OCI-LY7 (cell line): ENCODE measurements at regions not wholly inside any gene's neighbourhood (a gene's known extent, or its start where the extent isn't known, plus 50 kb on each side); places are given as distances from the start of the nearest gene placed in this dataset.
A peak's percentile ranks its signal among the peaks of the same experiment; 100 is the strongest.

ENCODE experiments used
- BruUV-seq: library from RNA; stranded (reverse); fragments of 400-500 nt; replicated peaks from 2 replicates; lab custom pipeline; 2021; lab: Mats Ljungman, UMichigan
- CTCF ChIA-PET: fragments of 300-600 bp; sonication (Branson Sonifier 250); formaldehyde crosslinking; loops from one replicate; lab custom pipeline; 2022; ENCODE audit warnings: antibody characterized with exemption; ENCODE audit not compliant: unreplicated experiment; lab: Charles Lee
- POLR2A ChIA-PET: fragments of 300-600 bp; sonication (Branson Sonifier 250); formaldehyde crosslinking; loops from one replicate; lab custom pipeline; 2022; ENCODE audit warnings: antibody characterized with exemption; lab: Charles Lee
- DNase-seq: peaks from one replicate; pipeline ENCODE4 v3.0.0-alpha.2; 2015; ENCODE audit warnings: low spot score
- H2AFZ ChIP-seq: fragments of 200-600 bp; sonication (generic), shearing (Covaris generic); 2 replicates; pipeline ENCODE4 v1.6.1; 2014; ENCODE audit warnings: mild to moderate bottlenecking, antibody characterized with exemption, low read length, moderate library complexity
- H3K27ac ChIP-seq: fragments of 200-600 bp; sonication (generic); 2 replicates; pipeline ENCODE4 v1.5.1; 2014; ENCODE audit warnings: mixed run types, low read depth, mild to moderate bottlenecking, moderate library complexity, low read length, inconsistent platforms; ENCODE audit not compliant: poor library complexity, severe bottlenecking
- H3K36me3 ChIP-seq: fragments of 200-600 bp; sonication (generic); 2 replicates; pipeline ENCODE4 v1.6.1; 2014; ENCODE audit warnings: mild to moderate bottlenecking, antibody characterized with exemption, low read length, moderate library complexity, mixed read lengths; ENCODE audit not compliant: insufficient read depth
- H3K4me1 ChIP-seq: fragments of 200-600 bp; sonication (generic); 2 replicates; pipeline ENCODE4 v1.5.1; 2014; ENCODE audit warnings: mild to moderate bottlenecking, low read length; ENCODE audit not compliant: insufficient read depth, poor library complexity, severe bottlenecking
- H3K4me2 ChIP-seq: fragments of 200-600 bp; sonication (generic); 2 replicates; pipeline ENCODE4 v1.6.1; 2014; ENCODE audit warnings: mild to moderate bottlenecking, low read length
- H3K4me3 ChIP-seq: fragments of 200-600 bp; sonication (generic); 2 replicates; pipeline ENCODE4 v1.5.1; 2014; ENCODE audit warnings: mild to moderate bottlenecking, low read depth, low read length; ENCODE audit not compliant: poor library complexity, severe bottlenecking
- H3K79me2 ChIP-seq: fragments of 200-600 bp; sonication (generic); 2 replicates; pipeline ENCODE4 v1.6.1; 2016; ENCODE audit warnings: low read depth, mild to moderate bottlenecking, low read length, moderate library complexity, mixed read lengths; ENCODE audit not compliant: insufficient read depth
- H3K9me2 ChIP-seq: fragments of 200-600 bp; sonication (generic); 2 replicates; pipeline ENCODE4 v1.6.1; 2016; ENCODE audit warnings: mild to moderate bottlenecking, low read length, mixed read lengths; ENCODE audit not compliant: insufficient read depth
- H3K9me3 ChIP-seq: fragments of 200-600 bp; sonication (generic); 2 replicates; pipeline ENCODE4 v1.6.1; 2014; ENCODE audit warnings: mild to moderate bottlenecking, mixed run types, low read length, mixed read lengths
- H4K20me1 ChIP-seq: fragments of 200-600 bp; sonication (generic); 2 replicates; pipeline ENCODE4 v1.6.1; 2014; ENCODE audit warnings: mild to moderate bottlenecking, antibody characterized with exemption, low read length, moderate library complexity, mixed read lengths; ENCODE audit not compliant: insufficient read depth
- EZH2phosphoT487 ChIP-seq: fragments of 200-600 bp; sonication (generic); IDR thresholded peaks from 2 replicates; pipeline ENCODE4 v1.6.1; 2018; ENCODE audit warnings: low read depth, borderline replicate concordance, mild to moderate bottlenecking, mixed run types, antibody characterized with exemption, low read length, moderate library complexity, mixed read lengths
- intact Hi-C: fragments of 100-400 bp; cut with micrococcal nuclease; formaldehyde crosslinking; loops from one replicate; pipeline ENCODE4 v1.10.0; 2022; ENCODE audit not compliant: unreplicated experiment
- TF ChIP-seq, protein P1 (sequence below): fragments of 200-600 bp; sonication (generic); conservative IDR thresholded peaks from 2 replicates; pipeline ENCODE4 v1.5.1; 2014; ENCODE audit warnings: mild to moderate bottlenecking, antibody characterized with exemption, low read length, moderate library complexity, mixed read lengths

DNA sequence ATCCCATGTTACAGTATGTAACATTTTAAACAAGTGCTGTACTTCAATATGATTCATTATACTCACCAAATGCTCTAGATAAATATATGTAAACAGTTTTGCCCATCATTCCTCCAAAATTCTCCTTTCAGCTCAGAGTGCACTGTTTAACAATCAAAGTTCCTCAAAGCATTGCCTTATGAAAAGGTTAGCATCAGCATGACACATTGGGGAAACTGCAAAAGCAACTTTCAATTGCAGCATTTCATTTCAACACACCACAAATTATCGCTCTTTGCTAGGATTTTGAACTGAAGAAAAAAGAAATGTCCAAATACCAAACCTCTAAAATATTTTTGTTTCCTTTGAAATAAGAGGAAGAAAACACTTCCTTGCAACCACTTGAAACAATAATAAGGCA lies 413.2 kb downstream of the FLRT2 start:
- H3K4me1 ChIP-seq, result no peaks in the 10 kb centered on the region
- no peaks in the 10 kb centered on the region for H4K20me1 ChIP-seq
- H3K79me2 ChIP-seq, result no peaks in the 10 kb centered on the region
- no peaks in the 10 kb centered on the region for H3K9me2 ChIP-seq
- H3K27ac ChIP-seq, result no peak overlapping the region
- no peak overlapping the region for H2AFZ ChIP-seq
- DNase-seq, result no peak
- no peaks in the 10 kb centered on the region for H3K36me3 ChIP-seq
- TF ChIP-seq, protein P1, sequence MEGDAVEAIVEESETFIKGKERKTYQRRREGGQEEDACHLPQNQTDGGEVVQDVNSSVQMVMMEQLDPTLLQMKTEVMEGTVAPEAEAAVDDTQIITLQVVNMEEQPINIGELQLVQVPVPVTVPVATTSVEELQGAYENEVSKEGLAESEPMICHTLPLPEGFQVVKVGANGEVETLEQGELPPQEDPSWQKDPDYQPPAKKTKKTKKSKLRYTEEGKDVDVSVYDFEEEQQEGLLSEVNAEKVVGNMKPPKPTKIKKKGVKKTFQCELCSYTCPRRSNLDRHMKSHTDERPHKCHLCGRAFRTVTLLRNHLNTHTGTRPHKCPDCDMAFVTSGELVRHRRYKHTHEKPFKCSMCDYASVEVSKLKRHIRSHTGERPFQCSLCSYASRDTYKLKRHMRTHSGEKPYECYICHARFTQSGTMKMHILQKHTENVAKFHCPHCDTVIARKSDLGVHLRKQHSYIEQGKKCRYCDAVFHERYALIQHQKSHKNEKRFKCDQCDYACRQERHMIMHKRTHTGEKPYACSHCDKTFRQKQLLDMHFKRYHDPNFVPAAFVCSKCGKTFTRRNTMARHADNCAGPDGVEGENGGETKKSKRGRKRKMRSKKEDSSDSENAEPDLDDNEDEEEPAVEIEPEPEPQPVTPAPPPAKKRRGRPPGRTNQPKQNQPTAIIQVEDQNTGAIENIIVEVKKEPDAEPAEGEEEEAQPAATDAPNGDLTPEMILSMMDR, result no peak
- no peak for TF ChIP-seq EZH2phosphoT487
- intact Hi-C loops, result no loop called here
- ChIA-PET CTCF (no interaction called here), POLR2A (interaction anchor here (0.7 kb wide), 1 partner anchor 128 kb away, joined by 3 read pairs; no protein-coding TSS in a partner anchor)
- BruUV-seq, result no TSS peak
- no peak overlapping the region for H3K4me3 ChIP-seq
- no peaks in the 10 kb centered on the region for H3K9me3 ChIP-seq
- no peak overlapping the region for H3K4me2 ChIP-seq

DNA sequence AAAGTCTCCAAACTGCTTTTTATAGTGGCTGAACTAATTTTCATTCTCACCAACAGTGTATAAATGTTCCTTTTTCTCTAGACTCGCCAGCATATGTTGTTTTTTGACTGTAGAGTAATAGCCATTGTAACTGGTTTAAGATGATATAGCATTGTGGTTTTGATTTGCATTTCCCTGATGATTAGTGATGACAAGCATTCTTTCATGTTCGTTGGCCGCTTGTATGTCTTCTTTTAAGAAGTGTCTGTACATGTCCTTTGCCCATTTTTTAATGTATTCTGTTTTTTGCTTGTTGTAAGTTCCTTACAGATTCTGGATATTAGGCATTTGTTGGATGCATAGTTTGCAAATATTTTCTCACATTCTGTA lies 404.9 kb downstream of the FLRT2 start:
- peak overlapping the region; percentile 11 for H3K27ac ChIP-seq
- TF ChIP-seq, protein P1, result no peak
- no peak for TF ChIP-seq EZH2phosphoT487
- no peaks in the 10 kb centered on the region for H3K9me3 ChIP-seq
- CTCF ChIA-PET, result no interaction called here
- peak overlapping the region; percentile 100 for H2AFZ ChIP-seq
- POLR2A ChIA-PET, result interaction anchor here (0.6 kb wide), 1 partner anchor 66 kb away, joined by 3 read pairs; no protein-coding TSS in a partner anchor
- peak overlapping the region; percentile 86 for H3K4me2 ChIP-seq
- peak overlapping the region; percentile 70 for H3K4me3 ChIP-seq
- H3K4me1 ChIP-seq, result no peaks in the 10 kb centered on the region
- intact Hi-C loops, result no loop called here
- DNase-seq, result peak; percentile 0
- no peaks in the 10 kb centered on the region for H4K20me1 ChIP-seq
- no peaks in the 10 kb centered on the region for H3K79me2 ChIP-seq
- no peaks in the 10 kb centered on the region for H3K9me2 ChIP-seq
- no TSS peak for BruUV-seq
- H3K36me3 ChIP-seq, result no peaks in the 10 kb centered on the region

DNA sequence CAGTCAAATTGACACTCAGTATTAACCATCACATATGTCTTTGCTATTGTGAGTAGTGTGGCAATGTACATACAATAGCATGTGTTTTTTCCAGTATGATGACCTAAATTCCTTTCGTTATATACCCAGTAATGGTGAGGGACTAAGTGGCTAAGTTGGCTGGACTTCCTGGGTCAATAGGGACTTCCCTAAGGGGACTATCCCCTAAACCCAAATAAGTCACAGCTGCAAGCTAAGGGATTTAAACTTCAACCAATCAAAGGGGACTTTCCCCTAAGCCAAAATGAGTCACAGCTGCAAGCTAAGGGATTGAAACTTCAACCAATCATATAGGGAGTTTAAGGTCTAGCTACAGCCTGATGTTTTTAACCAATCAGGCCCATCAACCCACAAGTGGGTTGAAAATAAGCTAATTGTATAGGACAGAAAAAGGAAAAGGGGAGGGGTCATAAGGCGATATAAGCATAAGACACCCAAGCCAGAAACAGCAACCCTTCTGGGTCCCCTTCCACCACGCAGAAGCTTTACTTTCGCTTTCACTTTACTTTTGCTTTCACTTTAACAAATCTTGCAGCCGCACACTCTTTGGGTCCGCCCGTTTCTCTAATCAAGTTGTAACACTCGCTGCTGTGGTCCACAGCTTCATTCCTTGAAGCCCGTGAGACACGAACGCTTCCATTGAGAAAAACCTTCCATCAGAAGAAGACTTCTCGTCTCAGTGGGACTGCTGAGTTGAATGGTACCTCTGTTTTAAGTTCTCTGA lies 404.4 kb downstream of the FLRT2 start:
- BruUV-seq, result no TSS peak
- peak overlapping the region; percentile 70 for H3K4me3 ChIP-seq
- ChIA-PET CTCF (no interaction called here), POLR2A (interaction anchor here (0.6 kb wide), 1 partner anchor 66 kb away, joined by 3 read pairs; no protein-coding TSS in a partner anchor)
- peak; percentile 61 for DNase-seq
- H2AFZ ChIP-seq, result peak overlapping the region; percentile 100
- peak overlapping the region; percentile 11 for H3K27ac ChIP-seq
- no peaks in the 10 kb centered on the region for H3K9me2 ChIP-seq
- no peaks in the 10 kb centered on the region for H3K9me3 ChIP-seq
- H3K36me3 ChIP-seq, result no peaks in the 10 kb centered on the region
- intact Hi-C loops, result no loop called here
- no peaks in the 10 kb centered on the region for H4K20me1 ChIP-seq
- peak overlapping the region; percentile 86 for H3K4me2 ChIP-seq
- H3K79me2 ChIP-seq, result no peaks in the 10 kb centered on the region
- H3K4me1 ChIP-seq, result no peaks in the 10 kb centered on the region
- TF ChIP-seq, protein P1, result no peak
- no peak for TF ChIP-seq EZH2phosphoT487
